Tibial nerve (tissue), 4 donors: ENCODE measurements at regions not wholly inside any gene's neighbourhood (a gene's known extent, or its start where the extent isn't known, plus 50 kb on each side); places are given as distances from the start of the nearest gene placed in this dataset.

Experiments used
- DNase-seq, 2 donors: peaks; one replicate each; pipeline ENCODE4 v3.0.0-alpha.2; 2019; ENCODE audit warnings: low spot score in 2 of 2
- H3K27ac ChIP-seq, 4 donors: fragments of 200-600 bp; sonication (generic) in 3 of 4; one replicate each; pipeline ENCODE4 v1.5.1; 2017 to 2019; ENCODE audit warnings: mild to moderate bottlenecking in 1 of 4
- H3K27me3 ChIP-seq, 2 donors: fragments of 200-600 bp; sonication (generic) in 1 of 2; one replicate each; pipeline versions ENCODE4 v1.5.1 to v1.6.0; 2017 to 2019
- H3K36me3 ChIP-seq, 3 donors: fragments of 200-600 bp; sonication (generic); one replicate each; pipeline ENCODE4 v1.5.1; 2018 to 2019
- H3K4me1 ChIP-seq, 4 donors: fragments of 200-600 bp; sonication (generic) in 3 of 4; one replicate each; pipeline ENCODE4 v1.5.1; 2017 to 2019
- H3K4me3 ChIP-seq, 4 donors: fragments of 200-600 bp; sonication (generic) in 3 of 4; one replicate each; pipeline ENCODE4 v1.5.1; 2017 to 2019; ENCODE audit warnings: mild to moderate bottlenecking in 1 of 4, moderate library complexity in 1 of 4
- H3K9me3 ChIP-seq, 4 donors: fragments of 200-600 bp; sonication (generic) in 3 of 4; one replicate each; pipeline ENCODE4 v1.5.1; 2017 to 2019
- CTCF ChIP-seq, 5 experiments: fragments of 200-600 bp in 3 of 5; fragments of 450-650 bp in 2 of 5; sonication (generic) in 3 of 5; IDR thresholded peaks; one replicate each; pipeline ENCODE4 v1.5.1; 2016 to 2019; ENCODE audit warnings: antibody characterized with exemption in 5 of 5, mild to moderate bottlenecking in 3 of 5, moderate library complexity in 2 of 5
- EP300 ChIP-seq, 2 donors: sonication (generic); formaldehyde crosslinking; IDR thresholded peaks; one replicate each; pipeline ENCODE4 v1.6.1; 2017; ENCODE audit warnings: antibody characterized with exemption in 2 of 2, mild to moderate bottlenecking in 1 of 2
- POLR2A ChIP-seq, 2 donors: fragments of 450-650 bp; IDR thresholded peaks; one replicate each; pipeline ENCODE4 v1.6.1; 2017; ENCODE audit warnings: antibody characterized with exemption in 2 of 2, mild to moderate bottlenecking in 2 of 2, moderate library complexity in 2 of 2
- WGBS, 2 donors: methylation state at CpG; one replicate each; pipeline ENCODE4 v1.1.5; 2018; 5-methylcytosine and 5-hydroxymethylcytosine counted together

GRCh38 chr6:5946701-5947100 is 60.0 kb downstream of the NRN1 start:
- Histone ChIP-seq H3K36me3 (no peaks in the 10 kb centered on the region), H3K4me1 (peaks cover 0 to 9% (median under 1%) of the 10 kb centered on the region in 4 donors), H3K9me3 (peaks cover 0 to 12% (median 1%) of the 10 kb centered on the region in 4 donors), H3K4me3 (no peak overlapping the region), H3K27ac (no peak overlapping the region), H3K27me3 (no peaks in the 10 kb centered on the region)
- no peak for DNase-seq
- WGBS, 2 donors: 59 to 68% methylated on average over 2 of the region's 2 CpGs
- TF ChIP-seq POLR2A (IDR thresholded peaks at IDR 0.05): no peak
- no peak for TF ChIP-seq CTCF (IDR thresholded peaks at IDR 0.05)
- TF ChIP-seq EP300 (IDR thresholded peaks at IDR 0.05): no peak

DNA sequence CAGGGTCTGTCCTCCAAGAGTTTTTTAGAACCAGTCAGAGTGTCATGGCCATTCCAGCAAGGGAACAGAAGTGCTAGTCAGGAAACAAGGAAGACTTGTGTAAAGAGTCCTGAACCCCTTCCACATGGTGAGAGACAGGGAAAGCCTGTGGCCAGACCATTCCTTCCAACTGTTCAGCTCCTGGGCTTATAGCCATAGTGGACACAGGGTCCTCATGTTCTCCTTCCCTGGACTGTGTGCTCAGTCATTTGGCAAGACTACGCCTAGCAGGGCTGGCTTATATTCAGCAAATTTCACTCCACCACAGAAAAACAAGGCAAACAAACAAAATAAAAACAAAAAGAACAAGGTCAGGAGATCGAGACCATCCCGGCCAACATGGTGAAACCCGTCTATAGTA is 60.5 kb downstream of the NRN1 start:
- Histone ChIP-seq H3K4me3 (no peak overlapping the region), H3K9me3 (peaks cover 0 to 12% (median 1%) of the 10 kb centered on the region in 4 donors), H3K27me3 (no peaks in the 10 kb centered on the region), H3K4me1 (peaks cover 0 to 14% (median 5%) of the 10 kb centered on the region in 4 donors), H3K27ac (no peak overlapping the region), H3K36me3 (no peaks in the 10 kb centered on the region)
- no peak for TF ChIP-seq CTCF (IDR thresholded peaks at IDR 0.05)
- no peak for TF ChIP-seq POLR2A (IDR thresholded peaks at IDR 0.05)
- no peak for TF ChIP-seq EP300 (IDR thresholded peaks at IDR 0.05)
- no peak for DNase-seq
- WGBS, 2 donors: 44 to 67% methylated on average over 4 of the region's 4 CpGs

DNA sequence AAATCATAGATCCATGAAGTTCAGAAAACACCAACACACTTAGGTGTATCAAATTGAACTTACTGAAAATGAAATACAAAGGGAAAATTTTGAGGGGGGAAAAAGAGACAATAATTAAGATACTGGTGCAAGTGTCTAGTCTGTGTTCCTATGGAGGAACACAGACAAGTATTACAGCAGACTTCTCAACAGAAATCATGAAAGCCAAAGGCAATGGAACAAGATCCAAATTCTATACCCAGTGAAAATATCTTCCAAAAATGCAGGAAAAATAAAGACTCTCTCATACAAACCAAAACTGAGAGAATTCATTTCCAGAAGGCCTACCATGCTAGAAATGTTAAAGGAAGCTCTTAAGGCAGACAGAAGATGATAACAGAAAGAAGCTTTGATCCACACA is 63.1 kb downstream of the NRN1 start:
- DNase-seq: no peak
- TF ChIP-seq POLR2A (IDR thresholded peaks at IDR 0.05) (no peak), EP300 (IDR thresholded peaks at IDR 0.05) (no peak), CTCF (IDR thresholded peaks at IDR 0.05) (no peak)
- Histone ChIP-seq H3K4me1 (peaks cover 0 to 32% (median 14%) of the 10 kb centered on the region in 4 donors), H3K27ac (no peak overlapping the region), H3K36me3 (no peaks in the 10 kb centered on the region), H3K9me3 (peaks cover 0 to 12% (median 1%) of the 10 kb centered on the region in 4 donors), H3K4me3 (no peak overlapping the region), H3K27me3 (no peaks in the 10 kb centered on the region)

DNA sequence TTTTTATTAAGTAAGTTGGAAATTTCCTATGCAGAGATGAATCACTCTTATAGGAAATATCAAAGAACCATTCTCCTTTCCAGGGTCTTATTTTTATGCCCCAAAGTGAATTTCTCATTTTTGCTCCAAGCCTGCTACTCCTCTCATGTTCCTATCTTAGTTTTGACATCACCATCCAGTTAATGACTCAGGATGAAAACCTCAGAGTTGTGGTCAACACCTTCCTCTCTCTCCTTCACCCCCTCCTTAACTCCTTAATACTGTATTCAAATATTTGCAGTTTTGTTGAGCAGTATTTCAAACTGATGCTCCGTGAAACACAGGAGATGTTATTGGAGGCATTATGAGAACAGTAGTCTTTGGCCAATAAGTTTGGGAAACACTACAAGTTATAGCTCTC is 64.1 kb downstream of the NRN1 start:
- no peak for DNase-seq
- Histone ChIP-seq H3K36me3 (no peaks in the 10 kb centered on the region), H3K4me3 (no peak overlapping the region), H3K27me3 (no peaks in the 10 kb centered on the region), H3K4me1 (peaks cover 0 to 42% (median 14%) of the 10 kb centered on the region in 4 donors), H3K9me3 (peaks cover 0 to 12% (median 1%) of the 10 kb centered on the region in 4 donors), H3K27ac (no peak overlapping the region)
- TF ChIP-seq CTCF (IDR thresholded peaks at IDR 0.05) (no peak), EP300 (IDR thresholded peaks at IDR 0.05) (no peak), POLR2A (IDR thresholded peaks at IDR 0.05) (no peak)
- 94 to 100% methylated on average over 1 of the region's 1 CpG for WGBS, 2 donors

GRCh38 chr6:5941188-5941587 is 65.5 kb downstream of the NRN1 start:
- Histone ChIP-seq H3K9me3 (peaks cover 0 to 12% (median 1%) of the 10 kb centered on the region in 4 donors), H3K4me1 (peaks cover 0 to 46% (median 14%) of the 10 kb centered on the region in 4 donors), H3K36me3 (no peaks in the 10 kb centered on the region), H3K27me3 (no peaks in the 10 kb centered on the region), H3K27ac (peak overlapping the region in 2 of 4 donors; percentile 59 to 79), H3K4me3 (no peak overlapping the region)
- no peak for DNase-seq
- 63 to 69% methylated on average over 5 of the region's 5 CpGs for WGBS, 2 donors
- TF ChIP-seq CTCF (IDR thresholded peaks at IDR 0.05) (no peak), POLR2A (IDR thresholded peaks at IDR 0.05) (no peak), EP300 (IDR thresholded peaks at IDR 0.05) (no peak)
